GM19395 (cell line): ENCODE measurements at regions not wholly inside any gene's neighbourhood (a gene's known extent, or its start where the extent isn't known, plus 50 kb on each side); places are given as distances from the start of the nearest gene placed in this dataset.

ENCODE experiments used
- ATAC-seq: cut with Tn5 transposase; IDR thresholded peaks from one replicate; pipeline ENCODE4 v1.9.1; 2021; ENCODE audit warnings: mild to moderate bottlenecking, moderate library complexity; ENCODE audit not compliant: unreplicated experiment

GRCh38 chr16:86823888-86824671 is 245.7 kb downstream of the FOXL1 start:
- no peak for ATAC-seq

- ATAC-seq: no peak
These were observed 246.5 kb downstream of the FOXL1 start for GRCh38 chr16:86824751-86825296.

- ATAC-seq: no peak
These were observed 247.3 kb downstream of the FOXL1 start for GRCh38 chr16:86825631-86826030.

- no peak for ATAC-seq
These were observed 248.6 kb downstream of the FOXL1 start for GRCh38 chr16:86826941-86827340.

GRCh38 chr16:86827521-86827920 is 249.2 kb downstream of the FOXL1 start:
- ATAC-seq: no peak

GRCh38 chr16:86828202-86828601 is 249.9 kb downstream of the FOXL1 start:
- ATAC-seq: no peak

GRCh38 chr16:86828653-86829052 is 250.3 kb downstream of the FOXL1 start:
- ATAC-seq: no peak

- no peak for ATAC-seq
These were observed 253.0 kb downstream of the FOXL1 start for GRCh38 chr16:86831366-86831765.

- no peak for ATAC-seq
These were observed 254.8 kb downstream of the FOXL1 start for GRCh38 chr16:86833136-86833535.

GRCh38 chr16:86834451-86835035 is 256.2 kb downstream of the FOXL1 start:
- ATAC-seq: no peak

- no peak for ATAC-seq
These were observed 257.6 kb downstream of the FOXL1 start for GRCh38 chr16:86835982-86836381.

- ATAC-seq: no peak
These were observed 258.3 kb downstream of the FOXL1 start for GRCh38 chr16:86836503-86837129.

- ATAC-seq: no peak
These were observed 265.5 kb downstream of the FOXL1 start for GRCh38 chr16:86843812-86844211.

GRCh38 chr16:86844695-86845094 is 266.3 kb downstream of the FOXL1 start:
- ATAC-seq: no peak

- no peak for ATAC-seq
These were observed 267.8 kb downstream of the FOXL1 start for GRCh38 chr16:86846136-86846535.

- no peak for ATAC-seq
These were observed 270.5 kb downstream of the FOXL1 start for GRCh38 chr16:86848821-86849220.

- ATAC-seq: no peak
These were observed 272.3 kb downstream of the FOXL1 start for GRCh38 chr16:86850670-86851069.

GRCh38 chr16:86852135-86852534 is 273.8 kb downstream of the FOXL1 start:
- ATAC-seq: no peak

GRCh38 chr16:86854058-86854621 is 275.8 kb downstream of the FOXL1 start:
- no peak for ATAC-seq

- no peak for ATAC-seq
These were observed 276.4 kb downstream of the FOXL1 start for GRCh38 chr16:86854626-86855294.
